ENCODE measurements at regions not wholly inside any gene's neighbourhood (a gene's known extent, or its start where the extent isn't known, plus 50 kb on each side); places are given as distances from the start of the nearest gene placed in this dataset.
"Not testable (repeated sequence)": the region's sequence is repeated elsewhere in the genome, so short reads cannot be mapped to it uniquely, and the experiment has no call there.

- FAIRE-seq; H3K9me1 ChIP-seq (replicated peaks; ENCODE audit: control insufficient read depth, extremely low read depth, insufficient read depth, low read length); POLR2A ChIA-PET; H3K36me3 ChIP-seq (ENCODE audit: control insufficient read depth in 2 of 2, extremely low read depth in 1 of 2, insufficient read depth in 2 of 2, low read length in 2 of 2); BruUV-seq (replicated peaks); H3K9me3 ChIP-seq (replicated peaks; ENCODE audit: control insufficient read depth, insufficient read depth, low read length); H3K9ac ChIP-seq (replicated peaks; ENCODE audit: extremely low read depth, insufficient read depth, low read length); H3K79me2 ChIP-seq (ENCODE audit: control insufficient read depth, insufficient read depth, low read length); CTCF ChIA-PET; intact Hi-C loops (cut with micrococcal nuclease); H4K20me1 ChIP-seq (replicated peaks; ENCODE audit: control insufficient read depth, extremely low read depth, insufficient read depth, low read length); H2AFZ ChIP-seq (ENCODE audit: low read depth, low read length); H3K27ac ChIP-seq (ENCODE audit: insufficient read depth, low read depth, low read length); H3K27me3 ChIP-seq (ENCODE audit: control insufficient read depth in 2 of 2, insufficient read depth in 2 of 2, low read length in 2 of 2); H3K4me2 ChIP-seq (ENCODE audit: insufficient read depth, low read length); H3K4me1 ChIP-seq (ENCODE audit: control insufficient read depth, extremely low read depth, insufficient read depth, low read length); H3K4me3 ChIP-seq (replicated peaks in 1 of 3; ENCODE audit: insufficient read depth in 1 of 3, low read depth in 1 of 3, low read length in 3 of 3); dilution Hi-C loops (cut with MboI; ENCODE audit: extremely low pct_ligation_motif_present, low sequenced_read_pairs); DNase-seq (ENCODE audit: low read depth, low spot score): not testable (repeated sequence)
Observed at GRCh38 chr4:133267506-133267905, 118.4 kb downstream of the PCDH10 start.

DNA sequence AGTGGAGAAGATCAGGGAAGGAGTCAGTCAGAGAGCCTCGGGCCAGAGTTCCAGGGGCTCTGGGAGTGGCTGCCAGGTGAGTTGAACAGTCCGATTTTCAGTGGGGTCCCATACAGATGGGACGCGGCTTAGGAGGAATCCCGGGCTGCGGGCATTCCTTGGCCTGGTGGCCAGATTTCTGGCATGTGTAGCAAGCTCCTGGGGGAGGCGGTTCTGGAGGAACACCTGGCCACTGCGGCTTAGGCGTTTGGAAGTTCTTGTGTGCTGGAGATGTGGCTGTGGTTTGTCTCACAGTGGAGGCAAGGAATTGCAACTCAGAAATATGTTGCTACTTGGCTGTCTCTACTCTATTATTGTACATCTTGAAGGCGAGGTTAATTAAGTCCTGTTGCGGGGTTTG is 117.9 kb downstream of the PCDH10 start:
- H3K4me2 ChIP-seq (ENCODE audit: insufficient read depth, low read length); H3K27me3 ChIP-seq (ENCODE audit: control insufficient read depth in 2 of 2, insufficient read depth in 2 of 2, low read length in 2 of 2); DNase-seq (ENCODE audit: low read depth, low spot score); H3K9me1 ChIP-seq (replicated peaks; ENCODE audit: control insufficient read depth, extremely low read depth, insufficient read depth, low read length); H2AFZ ChIP-seq (ENCODE audit: low read depth, low read length); H3K36me3 ChIP-seq (ENCODE audit: control insufficient read depth in 2 of 2, extremely low read depth in 1 of 2, insufficient read depth in 2 of 2, low read length in 2 of 2); H3K9me3 ChIP-seq (replicated peaks; ENCODE audit: control insufficient read depth, insufficient read depth, low read length); H3K4me3 ChIP-seq (replicated peaks in 1 of 3; ENCODE audit: insufficient read depth in 1 of 3, low read depth in 1 of 3, low read length in 3 of 3); H3K4me1 ChIP-seq (ENCODE audit: control insufficient read depth, extremely low read depth, insufficient read depth, low read length); POLR2A ChIA-PET; dilution Hi-C loops (cut with MboI; ENCODE audit: extremely low pct_ligation_motif_present, low sequenced_read_pairs); BruUV-seq (replicated peaks); FAIRE-seq; CTCF ChIA-PET; H4K20me1 ChIP-seq (replicated peaks; ENCODE audit: control insufficient read depth, extremely low read depth, insufficient read depth, low read length); H3K9ac ChIP-seq (replicated peaks; ENCODE audit: extremely low read depth, insufficient read depth, low read length); H3K27ac ChIP-seq (ENCODE audit: insufficient read depth, low read depth, low read length); H3K79me2 ChIP-seq (ENCODE audit: control insufficient read depth, insufficient read depth, low read length); intact Hi-C loops (cut with micrococcal nuclease): not testable (repeated sequence)

GRCh38 chr4:133264251-133264650 is 115.2 kb downstream of the PCDH10 start:
- BruUV-seq (replicated peaks); DNase-seq (ENCODE audit: low read depth, low spot score); H3K4me2 ChIP-seq (ENCODE audit: insufficient read depth, low read length); FAIRE-seq; H3K4me3 ChIP-seq (replicated peaks in 1 of 3; ENCODE audit: insufficient read depth in 1 of 3, low read depth in 1 of 3, low read length in 3 of 3); H3K9me3 ChIP-seq (replicated peaks; ENCODE audit: control insufficient read depth, insufficient read depth, low read length); POLR2A ChIA-PET; CTCF ChIA-PET; dilution Hi-C loops (cut with MboI; ENCODE audit: extremely low pct_ligation_motif_present, low sequenced_read_pairs); H4K20me1 ChIP-seq (replicated peaks; ENCODE audit: control insufficient read depth, extremely low read depth, insufficient read depth, low read length); H3K27me3 ChIP-seq (ENCODE audit: control insufficient read depth in 2 of 2, insufficient read depth in 2 of 2, low read length in 2 of 2); H3K9me1 ChIP-seq (replicated peaks; ENCODE audit: control insufficient read depth, extremely low read depth, insufficient read depth, low read length); H3K4me1 ChIP-seq (ENCODE audit: control insufficient read depth, extremely low read depth, insufficient read depth, low read length); H2AFZ ChIP-seq (ENCODE audit: low read depth, low read length); intact Hi-C loops (cut with micrococcal nuclease); H3K27ac ChIP-seq (ENCODE audit: insufficient read depth, low read depth, low read length); H3K36me3 ChIP-seq (ENCODE audit: control insufficient read depth in 2 of 2, extremely low read depth in 1 of 2, insufficient read depth in 2 of 2, low read length in 2 of 2); H3K79me2 ChIP-seq (ENCODE audit: control insufficient read depth, insufficient read depth, low read length); H3K9ac ChIP-seq (replicated peaks; ENCODE audit: extremely low read depth, insufficient read depth, low read length): not testable (repeated sequence)
